ENCODE measurements at regions not wholly inside any gene's neighbourhood (a gene's known extent, or its start where the extent isn't known, plus 50 kb on each side); places are given as distances from the start of the nearest gene placed in this dataset.

DNA sequence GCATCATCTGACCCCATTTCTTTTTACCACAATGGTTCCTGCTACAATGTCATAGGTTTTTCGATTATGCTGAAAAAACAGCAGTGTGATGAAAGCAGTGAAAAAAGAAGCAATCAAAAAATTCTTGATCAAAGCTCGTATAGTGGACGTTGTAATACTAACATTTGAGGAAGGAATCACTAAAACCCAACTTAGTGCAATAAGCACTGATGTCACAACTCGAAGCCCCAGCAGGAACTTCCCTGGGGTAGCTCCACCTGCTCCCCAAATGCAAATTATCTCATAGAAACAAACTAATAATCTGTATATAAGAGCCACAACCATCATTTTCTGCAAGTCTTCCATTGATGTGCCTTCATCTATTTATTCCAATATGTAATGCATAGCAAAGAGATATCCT is 285.6 kb upstream of the SGK1 start:
- Mint-ChIP-seq H3K27ac (no peak overlapping the region), H3K4me3 (no peak overlapping the region), H3K4me1 (no peaks in the 10 kb centered on the region), H3K9me3 (peaks cover 11% of the 10 kb centered on the region), H3K36me3 (peaks cover 3% of the 10 kb centered on the region), H3K27me3 (no peaks in the 10 kb centered on the region)
- DNase-seq, result no peak

DNA sequence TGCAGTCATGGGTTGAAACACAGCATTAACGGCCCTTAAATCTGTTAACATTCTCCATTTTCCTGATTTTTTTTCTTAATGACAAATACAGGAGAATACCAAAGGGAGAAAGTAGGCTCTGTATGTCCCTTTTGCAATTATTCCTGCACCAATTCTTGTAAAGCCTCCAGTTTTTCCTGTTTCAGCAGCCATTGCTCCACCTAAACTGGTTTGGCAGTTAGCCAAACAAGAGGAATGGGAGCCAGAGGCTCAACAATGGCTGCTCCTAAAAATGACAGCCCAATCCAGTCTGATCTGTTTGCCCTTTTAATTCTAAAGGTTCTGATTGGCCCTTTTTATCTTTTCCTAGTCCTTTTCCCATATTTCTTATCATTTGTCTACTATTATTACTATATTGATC is 284.2 kb upstream of the SGK1 start:
- no peaks in the 10 kb centered on the region for H3K4me1 Mint-ChIP-seq
- DNase-seq, result no peak
- peaks cover 11% of the 10 kb centered on the region for H3K9me3 Mint-ChIP-seq
- no peak overlapping the region for H3K27ac Mint-ChIP-seq
- peaks cover 3% of the 10 kb centered on the region for H3K36me3 Mint-ChIP-seq
- H3K4me3 Mint-ChIP-seq, result no peak overlapping the region
- H3K27me3 Mint-ChIP-seq, result no peaks in the 10 kb centered on the region

DNA sequence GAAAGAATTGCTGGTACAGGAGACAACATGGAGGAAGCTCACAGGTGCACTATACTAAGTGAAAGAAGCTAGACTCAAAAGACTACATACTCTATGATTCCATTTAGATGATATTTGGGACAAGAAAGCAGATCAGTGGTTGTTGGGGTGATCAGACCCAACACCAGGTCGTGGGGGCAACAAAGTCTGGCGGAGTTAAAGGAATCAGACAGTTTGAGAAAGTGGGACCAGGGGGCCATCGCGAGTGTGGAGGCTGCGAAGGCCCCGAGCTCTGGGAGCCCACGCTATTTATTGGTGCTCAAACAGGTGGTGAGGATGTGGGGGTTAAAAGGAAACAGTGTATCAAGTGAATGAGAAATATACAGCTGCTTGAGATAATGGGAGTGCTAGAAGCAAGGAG is 282.8 kb upstream of the SGK1 start:
- H3K27ac Mint-ChIP-seq, result no peak overlapping the region
- H3K9me3 Mint-ChIP-seq, result peaks cover 11% of the 10 kb centered on the region

DNA sequence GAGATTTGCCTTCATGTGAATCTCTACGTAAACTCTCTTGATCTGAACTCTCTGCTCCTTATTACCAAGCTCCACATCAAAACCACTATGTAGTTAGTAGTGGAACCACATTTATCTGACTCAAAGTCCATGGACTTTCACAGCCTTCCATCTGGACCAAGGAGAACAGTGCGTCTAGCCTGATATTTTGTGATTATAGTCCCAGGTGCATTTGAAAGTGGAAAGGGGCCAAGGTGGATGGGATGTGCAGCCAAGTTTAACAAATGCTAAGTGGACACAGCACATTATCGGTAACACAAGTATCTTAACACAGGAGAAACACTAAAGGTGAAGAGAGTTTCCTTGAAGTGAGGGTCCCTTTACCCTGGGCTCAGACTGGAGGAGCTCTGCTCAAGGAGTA is 281.2 kb upstream of the SGK1 start:
- H3K27me3 Mint-ChIP-seq, result no peaks in the 10 kb centered on the region
- peaks cover 11% of the 10 kb centered on the region for H3K9me3 Mint-ChIP-seq
- no peak overlapping the region for H3K4me3 Mint-ChIP-seq
- no peak for DNase-seq
- H3K4me1 Mint-ChIP-seq, result peaks cover 2% of the 10 kb centered on the region
- H3K27ac Mint-ChIP-seq, result no peak overlapping the region
- peaks cover 3% of the 10 kb centered on the region for H3K36me3 Mint-ChIP-seq

More for the DNA sequence above, 282.8 kb upstream of the SGK1 start:
- Mint-ChIP-seq H3K4me3 (no peak overlapping the region), H3K4me1 (no peaks in the 10 kb centered on the region), H3K27me3 (no peaks in the 10 kb centered on the region), H3K36me3 (peaks cover 3% of the 10 kb centered on the region)
- no peak for DNase-seq

DNA sequence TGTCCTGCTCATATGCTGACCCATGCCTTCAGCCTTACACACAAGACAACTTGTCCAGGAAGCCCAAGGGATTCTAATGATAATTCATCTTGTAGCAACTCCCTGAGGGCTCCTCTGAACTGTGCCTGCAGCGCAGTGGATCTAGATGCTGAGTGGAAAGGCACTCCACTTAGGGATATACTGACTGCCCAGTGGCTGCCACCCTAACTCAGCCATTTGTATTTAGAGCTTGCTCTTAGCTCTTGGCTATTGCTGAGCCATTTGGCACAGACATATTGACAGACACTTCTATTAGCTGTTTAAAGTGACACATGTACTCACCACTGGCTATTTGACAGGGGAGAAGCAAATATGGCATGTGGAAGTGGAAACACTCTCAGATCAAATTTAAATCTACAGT is 278.3 kb upstream of the SGK1 start:
- Mint-ChIP-seq H3K9me3 (peaks cover 7% of the 10 kb centered on the region), H3K36me3 (peaks cover 3% of the 10 kb centered on the region), H3K4me1 (peaks cover 2% of the 10 kb centered on the region), H3K4me3 (no peak overlapping the region), H3K27me3 (no peaks in the 10 kb centered on the region), H3K27ac (no peak overlapping the region)
- no peak for DNase-seq

DNA sequence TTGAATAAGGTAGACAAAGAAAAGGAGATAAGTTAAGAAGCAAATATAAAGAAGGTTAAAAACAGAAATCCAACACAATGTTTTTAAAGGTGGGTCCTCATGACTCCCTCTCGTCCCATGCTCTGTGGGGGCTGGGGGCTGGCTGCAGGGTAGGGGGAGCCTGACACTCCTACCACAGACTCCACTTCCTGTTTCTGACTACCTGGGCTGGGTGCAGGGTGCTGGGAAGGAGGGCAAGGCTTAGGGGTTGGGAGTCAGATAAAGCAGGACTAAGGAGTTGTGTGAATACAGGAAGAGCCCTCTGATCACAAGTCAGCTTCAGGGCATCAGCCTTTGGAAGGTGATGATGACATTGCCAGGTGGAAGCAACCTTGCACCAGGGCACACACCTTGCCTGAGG is 277.0 kb upstream of the SGK1 start:
- no peak overlapping the region for H3K27ac Mint-ChIP-seq
- H3K27me3 Mint-ChIP-seq, result no peaks in the 10 kb centered on the region
- H3K4me3 Mint-ChIP-seq, result no peak overlapping the region
- no peaks in the 10 kb centered on the region for H3K36me3 Mint-ChIP-seq
- peaks cover 2% of the 10 kb centered on the region for H3K4me1 Mint-ChIP-seq
- H3K9me3 Mint-ChIP-seq, result no peaks in the 10 kb centered on the region
- no peak for DNase-seq

DNA sequence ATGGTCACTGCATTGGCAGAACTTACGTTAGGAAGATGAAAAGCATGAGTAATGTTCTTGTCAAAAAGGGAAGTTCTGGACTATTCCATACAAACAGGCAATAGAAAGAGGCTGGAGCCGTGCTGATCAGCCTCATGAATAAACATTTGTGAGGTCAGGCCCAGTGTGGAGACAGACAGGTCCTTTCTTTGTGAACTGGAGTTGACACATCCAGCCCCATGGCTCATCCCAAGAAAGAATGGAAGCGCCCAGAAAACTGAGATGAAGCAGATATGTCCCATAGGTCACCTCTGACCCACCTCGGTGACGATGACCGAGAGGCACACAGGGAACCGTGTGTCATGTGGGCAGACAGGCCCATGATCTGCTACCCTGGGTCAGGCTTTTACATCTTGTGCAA is 276.0 kb upstream of the SGK1 start:
- Mint-ChIP-seq H3K9me3 (no peaks in the 10 kb centered on the region), H3K4me1 (peaks cover 2% of the 10 kb centered on the region), H3K4me3 (no peak overlapping the region), H3K27me3 (no peaks in the 10 kb centered on the region), H3K36me3 (no peaks in the 10 kb centered on the region), H3K27ac (no peak overlapping the region)
- DNase-seq, result no peak

DNA sequence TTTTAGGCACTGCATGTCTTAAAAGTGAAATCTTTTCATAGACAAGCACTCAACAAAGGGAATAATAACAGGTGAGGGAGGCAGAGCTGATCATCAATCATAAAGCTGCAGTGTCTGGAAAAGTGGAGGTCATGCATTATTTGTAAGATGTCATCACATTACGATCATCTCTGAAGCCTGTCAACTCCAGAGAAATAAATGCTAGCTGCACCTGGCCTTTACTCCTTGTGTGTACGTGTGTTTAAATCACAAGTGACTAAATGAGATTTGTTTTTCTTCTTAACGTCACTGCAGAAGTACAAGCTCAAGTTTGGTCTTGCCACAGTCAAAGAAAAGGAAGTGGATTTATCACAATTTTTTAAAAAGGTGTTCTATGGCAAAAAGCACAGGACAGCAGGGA is 275.5 kb upstream of the SGK1 start:
- Mint-ChIP-seq H3K27me3 (no peaks in the 10 kb centered on the region), H3K9me3 (no peaks in the 10 kb centered on the region), H3K4me3 (no peak overlapping the region), H3K4me1 (peaks cover 2% of the 10 kb centered on the region), H3K27ac (no peak overlapping the region), H3K36me3 (no peaks in the 10 kb centered on the region)
- no peak for DNase-seq

DNA sequence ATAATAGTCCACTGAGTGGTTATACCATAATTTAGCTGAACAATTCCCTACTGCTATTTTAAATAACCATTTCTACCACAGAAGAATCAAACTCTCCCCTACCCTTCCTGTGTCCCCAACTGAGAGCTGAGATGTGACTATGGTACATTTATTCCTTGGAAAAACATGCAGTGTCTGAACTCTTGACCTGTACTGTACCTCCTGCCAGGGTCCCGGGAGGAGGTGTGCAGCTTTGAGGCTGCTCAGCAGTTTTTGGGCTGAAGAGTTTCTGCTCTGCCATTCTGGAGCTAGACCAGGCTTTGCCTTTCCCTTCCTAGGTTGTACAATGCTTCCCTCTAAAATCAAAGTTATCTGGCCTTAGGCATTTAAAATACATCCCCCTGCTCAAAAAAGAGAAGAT is 275.1 kb upstream of the SGK1 start:
- Mint-ChIP-seq H3K4me1 (peaks cover 2% of the 10 kb centered on the region), H3K36me3 (no peaks in the 10 kb centered on the region), H3K27ac (no peak overlapping the region), H3K27me3 (no peaks in the 10 kb centered on the region), H3K9me3 (no peaks in the 10 kb centered on the region), H3K4me3 (no peak overlapping the region)
- DNase-seq, result no peak

DNA sequence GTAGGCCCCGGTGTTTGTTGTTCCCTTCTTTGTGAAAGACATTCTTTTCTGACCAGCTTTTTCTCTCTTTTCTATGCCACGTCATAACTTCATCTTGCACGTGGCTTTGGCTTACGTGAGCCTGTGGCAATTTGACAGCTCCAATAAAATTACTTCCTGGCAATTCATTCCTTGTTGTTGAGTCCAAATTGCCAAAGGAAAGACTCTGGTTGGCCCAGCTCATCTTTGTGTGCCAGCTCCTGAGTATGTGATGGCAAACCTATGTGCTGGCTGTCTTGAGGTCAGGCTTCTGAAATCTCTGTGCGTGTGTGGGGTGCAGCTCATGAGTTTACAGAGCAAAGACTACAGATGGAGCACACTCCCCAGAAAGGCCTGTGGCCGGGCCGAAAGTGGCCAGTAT is 272.5 kb upstream of the SGK1 start:
- no peaks in the 10 kb centered on the region for H3K36me3 Mint-ChIP-seq
- H3K9me3 Mint-ChIP-seq, result peaks cover 3% of the 10 kb centered on the region
- peaks cover 2% of the 10 kb centered on the region for H3K4me1 Mint-ChIP-seq
- H3K4me3 Mint-ChIP-seq, result no peak overlapping the region
- no peak overlapping the region for H3K27ac Mint-ChIP-seq
- DNase-seq, result no peak
- no peaks in the 10 kb centered on the region for H3K27me3 Mint-ChIP-seq

DNA sequence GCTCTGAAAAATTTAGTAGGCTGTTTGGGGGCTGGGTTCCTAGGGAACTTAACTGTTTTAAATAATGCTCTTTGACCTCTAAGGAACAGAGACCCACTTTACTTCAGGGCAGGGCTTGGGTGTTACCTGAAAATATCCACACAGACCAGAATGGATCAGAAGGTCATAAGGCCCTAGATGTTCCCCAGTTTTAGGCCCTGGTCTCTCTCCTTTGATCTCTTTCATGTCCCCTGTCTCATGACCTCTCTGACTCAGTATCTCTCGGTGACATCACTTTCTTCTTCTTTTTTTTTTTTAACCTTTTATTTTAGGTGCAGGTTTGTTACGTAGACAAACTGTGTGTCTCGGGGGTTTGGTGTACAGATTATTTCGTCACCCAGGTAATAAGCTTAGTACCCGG is 272.1 kb upstream of the SGK1 start:
- H3K4me3 Mint-ChIP-seq, result no peak overlapping the region
- no peak for DNase-seq
- peaks cover 2% of the 10 kb centered on the region for H3K4me1 Mint-ChIP-seq
- H3K9me3 Mint-ChIP-seq, result peaks cover 3% of the 10 kb centered on the region
- no peaks in the 10 kb centered on the region for H3K27me3 Mint-ChIP-seq
- H3K27ac Mint-ChIP-seq, result no peak overlapping the region
- no peaks in the 10 kb centered on the region for H3K36me3 Mint-ChIP-seq

DNA sequence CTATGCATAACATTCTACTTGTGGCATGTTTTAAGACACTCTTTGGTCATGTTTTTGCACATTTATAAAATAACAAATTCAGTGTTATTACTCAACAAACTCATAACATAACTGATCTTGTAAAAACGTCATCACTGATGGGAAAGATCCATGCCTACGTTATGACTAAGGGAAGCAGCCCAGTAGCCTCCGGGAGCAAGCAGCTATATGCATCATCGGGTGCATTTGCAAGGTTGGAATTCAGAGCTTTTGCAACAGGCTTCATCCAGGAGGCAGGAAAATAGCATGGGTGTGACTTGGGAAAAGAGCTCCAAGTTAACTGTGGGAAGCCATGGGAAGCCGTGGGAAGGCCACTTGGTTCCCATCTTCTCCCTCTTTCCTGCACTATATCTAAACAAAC is 271.6 kb upstream of the SGK1 start:
- no peaks in the 10 kb centered on the region for H3K4me1 Mint-ChIP-seq
- H3K4me3 Mint-ChIP-seq, result no peak overlapping the region
- no peaks in the 10 kb centered on the region for H3K27me3 Mint-ChIP-seq
- no peaks in the 10 kb centered on the region for H3K36me3 Mint-ChIP-seq
- no peak overlapping the region for H3K27ac Mint-ChIP-seq
- H3K9me3 Mint-ChIP-seq, result peaks cover 3% of the 10 kb centered on the region
- DNase-seq, result no peak

DNA sequence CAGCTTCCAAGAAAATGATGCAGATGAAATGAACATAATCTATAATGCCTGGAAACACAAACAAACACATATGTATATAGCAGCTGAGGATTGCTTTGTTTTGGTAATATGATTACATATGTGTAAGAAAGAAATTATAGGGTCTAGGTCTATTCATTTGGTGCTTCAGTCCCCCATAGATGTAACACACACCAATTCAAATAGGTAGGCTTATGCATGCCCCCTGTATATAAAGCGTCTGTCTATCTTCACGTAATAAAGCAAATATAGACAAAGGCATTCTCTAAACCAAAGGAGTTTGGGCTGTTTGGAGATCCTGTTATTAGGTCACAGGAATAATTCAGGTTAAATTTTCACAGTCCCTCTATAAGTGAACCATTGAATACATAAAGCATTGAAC is 270.4 kb upstream of the SGK1 start:
- H3K4me3 Mint-ChIP-seq, result no peak overlapping the region
- no peak overlapping the region for H3K27ac Mint-ChIP-seq
- H3K36me3 Mint-ChIP-seq, result no peaks in the 10 kb centered on the region
- no peak for DNase-seq
- peaks cover 3% of the 10 kb centered on the region for H3K9me3 Mint-ChIP-seq
- H3K4me1 Mint-ChIP-seq, result no peaks in the 10 kb centered on the region
- no peaks in the 10 kb centered on the region for H3K27me3 Mint-ChIP-seq

DNA sequence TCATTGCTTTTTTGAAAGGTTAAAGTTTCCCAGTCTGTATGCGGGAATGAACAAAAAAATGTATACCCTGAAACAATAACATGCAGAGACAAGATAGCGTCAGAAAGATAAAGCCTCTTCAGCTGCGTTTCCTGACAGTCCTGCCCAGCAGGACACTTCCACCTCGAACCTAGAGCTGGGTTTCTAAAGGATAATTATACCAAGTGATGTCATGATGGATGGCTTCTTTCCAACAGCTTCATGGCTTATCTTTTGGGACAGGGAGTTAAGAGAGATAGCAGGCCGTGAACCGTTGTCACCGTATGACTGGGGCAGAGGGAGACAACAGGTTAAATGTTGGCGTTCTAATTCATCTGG is 267.6 kb upstream of the SGK1 start:
- DNase-seq, result no peak
- H3K27me3 Mint-ChIP-seq, result no peaks in the 10 kb centered on the region
- no peak overlapping the region for H3K27ac Mint-ChIP-seq
- no peaks in the 10 kb centered on the region for H3K36me3 Mint-ChIP-seq
- H3K4me3 Mint-ChIP-seq, result no peak overlapping the region
- peaks cover 3% of the 10 kb centered on the region for H3K9me3 Mint-ChIP-seq
- no peaks in the 10 kb centered on the region for H3K4me1 Mint-ChIP-seq

DNA sequence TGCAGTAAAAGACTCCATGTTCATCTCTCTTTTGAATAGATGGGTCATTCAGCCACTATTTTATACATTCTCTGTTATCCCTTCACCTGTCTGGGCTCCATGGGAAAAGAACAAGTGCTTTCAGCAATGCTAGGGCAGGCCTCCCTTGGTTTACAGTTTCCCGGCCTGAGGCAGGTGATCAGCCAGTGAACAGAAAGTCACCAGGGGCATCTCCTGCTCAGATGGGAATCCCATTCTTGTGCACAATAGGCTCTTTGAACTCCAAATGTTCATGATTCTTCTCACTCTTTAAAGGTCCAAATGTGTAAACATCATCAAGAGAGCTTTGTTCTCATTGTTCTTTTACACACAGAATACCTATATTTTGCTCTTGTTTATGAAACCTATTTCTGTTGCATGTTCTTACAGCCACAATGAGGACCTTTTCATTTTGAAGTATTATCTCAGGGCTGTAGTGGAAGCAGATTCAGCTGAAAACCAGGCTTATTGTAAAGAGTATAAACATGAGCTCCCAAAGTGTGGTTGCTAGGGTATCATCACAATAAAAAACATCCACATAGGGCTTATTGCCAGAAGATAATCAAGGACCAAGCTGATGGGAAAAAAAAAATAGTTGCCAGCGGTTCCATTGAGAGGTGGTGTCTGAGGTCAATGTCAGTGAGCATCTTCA is 267.1 kb upstream of the SGK1 start:
- no peak overlapping the region for H3K27ac Mint-ChIP-seq
- DNase-seq, result no peak
- H3K36me3 Mint-ChIP-seq, result no peaks in the 10 kb centered on the region
- H3K4me1 Mint-ChIP-seq, result no peaks in the 10 kb centered on the region
- no peak overlapping the region for H3K4me3 Mint-ChIP-seq
- peaks cover 5% of the 10 kb centered on the region for H3K9me3 Mint-ChIP-seq
- no peaks in the 10 kb centered on the region for H3K27me3 Mint-ChIP-seq

DNA sequence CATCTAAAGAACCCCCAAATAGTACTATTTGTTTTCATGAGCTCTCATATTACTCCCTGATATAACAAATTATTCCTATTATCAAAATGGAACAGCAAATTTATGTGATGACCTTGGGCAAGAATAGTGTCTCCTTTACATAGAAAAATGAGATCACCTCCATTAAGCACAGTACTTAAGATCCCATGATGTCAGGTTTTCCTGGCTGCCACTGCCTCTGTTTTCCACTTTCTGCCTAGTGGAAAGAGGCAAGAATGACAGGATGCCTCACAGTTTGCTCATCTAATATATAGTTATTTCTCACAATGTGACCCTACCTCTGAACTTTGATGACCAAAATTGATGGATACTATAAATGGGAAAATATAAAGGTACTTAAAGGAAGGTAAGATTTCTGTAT is 260.1 kb upstream of the SGK1 start:
- Mint-ChIP-seq H3K36me3 (no peaks in the 10 kb centered on the region), H3K9me3 (peaks cover 4% of the 10 kb centered on the region), H3K27me3 (no peaks in the 10 kb centered on the region), H3K27ac (no peak overlapping the region), H3K4me1 (no peaks in the 10 kb centered on the region), H3K4me3 (no peak overlapping the region)
- DNase-seq, result no peak

DNA sequence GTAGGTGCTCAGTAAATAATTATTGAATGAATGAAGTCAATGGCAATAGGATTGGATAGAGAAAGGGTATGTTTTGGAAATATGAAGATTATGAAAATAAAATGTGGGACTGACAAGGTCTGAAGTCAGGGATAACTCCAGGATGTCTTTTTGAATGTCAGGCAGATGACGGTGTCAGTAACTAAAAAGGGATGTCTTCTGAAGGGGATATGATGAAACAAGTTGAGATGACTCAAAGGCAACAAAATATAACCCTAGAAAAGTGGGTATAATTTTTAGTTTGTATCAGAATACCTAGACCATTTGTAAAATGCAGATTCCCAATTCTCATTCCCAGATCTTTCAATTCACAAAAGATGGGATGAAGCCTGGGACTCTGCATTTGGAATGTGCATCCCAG is 257.3 kb upstream of the SGK1 start:
- peaks cover 2% of the 10 kb centered on the region for H3K4me1 Mint-ChIP-seq
- no peak overlapping the region for H3K27ac Mint-ChIP-seq
- no peaks in the 10 kb centered on the region for H3K36me3 Mint-ChIP-seq
- DNase-seq, result no peak
- peaks cover 4% of the 10 kb centered on the region for H3K9me3 Mint-ChIP-seq
- no peak overlapping the region for H3K4me3 Mint-ChIP-seq
- H3K27me3 Mint-ChIP-seq, result no peaks in the 10 kb centered on the region
